Kasumi-1 (cell line): ENCODE measurements at regions not wholly inside any gene's neighbourhood (a gene's known extent, or its start where the extent isn't known, plus 50 kb on each side); places are given as distances from the start of the nearest gene placed in this dataset.

Experiments used
- DNase-seq, 2 experiments: peaks; one replicate each; lab custom pipeline; 2025; lab: John Stamatoyannopoulos, UW

- no peak for DNase-seq
Observed at GRCh38 chr11:115081972-115082371, 403.6 kb downstream of the NXPE2 start.

- no peak for DNase-seq
Observed at GRCh38 chr11:115083144-115083806, 404.9 kb downstream of the NXPE2 start.

- DNase-seq = no peak
Observed at GRCh38 chr11:115084231-115084630, 405.9 kb downstream of the NXPE2 start.

- no peak for DNase-seq
Observed at GRCh38 chr11:115085461-115086210, 407.3 kb downstream of the NXPE2 start.

GRCh38 chr11:115087791-115088190 is 409.5 kb downstream of the NXPE2 start:
- DNase-seq = no peak

- DNase-seq = no peak
Observed at GRCh38 chr11:115092516-115092915, 411.7 kb downstream of the CADM1 start.

GRCh38 chr11:115097796-115098408 is 406.3 kb downstream of the CADM1 start:
- no peak for DNase-seq

- no peak for DNase-seq
Observed at GRCh38 chr11:115100706-115101105, 403.5 kb downstream of the CADM1 start.

- DNase-seq = no peak
Observed at GRCh38 chr11:115103921-115104320, 400.3 kb downstream of the CADM1 start.

GRCh38 chr11:115104851-115105453 is 399.3 kb downstream of the CADM1 start:
- no peak for DNase-seq

- no peak for DNase-seq
Observed at GRCh38 chr11:115111066-115111465, 393.1 kb downstream of the CADM1 start.

GRCh38 chr11:115112754-115113153 is 391.5 kb downstream of the CADM1 start:
- DNase-seq = no peak

- DNase-seq = no peak
Observed at GRCh38 chr11:115117956-115118493, 386.2 kb downstream of the CADM1 start.

GRCh38 chr11:115119146-115119545 is 385.1 kb downstream of the CADM1 start:
- no peak for DNase-seq
